ENCODE measurements at regions not wholly inside any gene's neighbourhood (a gene's known extent, or its start where the extent isn't known, plus 50 kb on each side); places are given as distances from the start of the nearest gene placed in this dataset.

GRCh38 chr13:109976206-109976997, 190.0 kb upstream of the IRS2 start:
- DNase-seq = no peak

GRCh38 chr13:109974354-109974753, 188.0 kb upstream of the IRS2 start:
- no peak for DNase-seq

GRCh38 chr13:109973279-109973678, 186.9 kb upstream of the IRS2 start:
- no peak for DNase-seq

- no peak for DNase-seq
Observed at GRCh38 chr13:109971456-109972090, 185.2 kb upstream of the IRS2 start.

- DNase-seq = no peak
Observed at GRCh38 chr13:109971006-109971405, 184.6 kb upstream of the IRS2 start.

GRCh38 chr13:109968876-109969577, 182.6 kb upstream of the IRS2 start:
- DNase-seq = no peak

GRCh38 chr13:109963960-109964563, 177.7 kb upstream of the IRS2 start:
- no peak for DNase-seq

GRCh38 chr13:109963384-109963783, 177.0 kb upstream of the IRS2 start:
- DNase-seq = no peak

- no peak for DNase-seq
Observed at GRCh38 chr13:109959903-109960302, 173.5 kb upstream of the IRS2 start.

GRCh38 chr13:109957875-109958274, 171.5 kb upstream of the IRS2 start:
- DNase-seq = no peak

GRCh38 chr13:109955598-109955997, 169.2 kb upstream of the IRS2 start:
- DNase-seq = no peak

- no peak for DNase-seq
Observed at GRCh38 chr13:109954441-109954840, 168.1 kb upstream of the IRS2 start.

- DNase-seq = no peak
Observed at GRCh38 chr13:109951491-109951890, 165.1 kb upstream of the IRS2 start.

GRCh38 chr13:109949397-109949796, 163.0 kb upstream of the IRS2 start:
- no peak for DNase-seq

GRCh38 chr13:109947006-109947405, 160.6 kb upstream of the IRS2 start:
- no peak for DNase-seq

GRCh38 chr13:109945206-109945960, 159.0 kb upstream of the IRS2 start:
- no peak for DNase-seq

- no peak for DNase-seq
Observed at GRCh38 chr13:109941951-109942350, 155.6 kb upstream of the IRS2 start.

- no peak for DNase-seq
Observed at GRCh38 chr13:109941221-109941620, 154.8 kb upstream of the IRS2 start.

GRCh38 chr13:109940637-109941036, 154.3 kb upstream of the IRS2 start:
- no peak for DNase-seq

GRCh38 chr13:109939838-109940237, 153.5 kb upstream of the IRS2 start:
- DNase-seq = no peak

GRCh38 chr13:109939180-109939579, 152.8 kb upstream of the IRS2 start:
- no peak for DNase-seq

- no peak for DNase-seq
Observed at GRCh38 chr13:109938255-109938936, 152.0 kb upstream of the IRS2 start.
